A549 (cell line): ENCODE measurements at regions not wholly inside any gene's neighbourhood (a gene's known extent, or its start where the extent isn't known, plus 50 kb on each side); places are given as distances from the start of the nearest gene placed in this dataset.

Experiments used
- ATAC-seq, 2 experiments: fragments of 200-7000 bp in 1 of 2; fragments of >200 bp in 1 of 2; cut with Nextera tagmentation in 1 of 2; cut with Tn5 transposase in 1 of 2; 3 replicates each; pipeline versions ENCODE4 v1.8.0 to v1.9.1; 2018 to 2020; ENCODE audit warnings: mild to moderate bottlenecking in 1 of 2, moderate library complexity in 1 of 2
- CTCF ChIA-PET: fragments of 300-600 bp; sonication (Branson Sonifier 250); formaldehyde crosslinking; extraction: SDS; loops from one replicate; lab custom pipeline; 2021; ENCODE audit warnings: antibody characterized with exemption, inconsistent platforms; lab: Yijun Ruan, JAX
- POLR2A ChIA-PET: fragments of 350-600 bp; formaldehyde crosslinking; extraction: SDS; loops from one replicate; lab custom pipeline; 2021; ENCODE audit warnings: antibody characterized with exemption, inconsistent platforms; lab: Yijun Ruan, JAX
- DNase-seq, 2 experiments: peaks; one replicate each; pipeline versions ENCODE4 v3.0.0 to v3.0.0-alpha.2; 2011 to 2016; ENCODE audit warnings: low read depth in 1 of 2, low spot score in 1 of 2
- FAIRE-seq: peaks from 2 replicates; lab custom pipeline; 2011; peaks lifted over from hg19 to GRCh38; lab: Jason Lieb, UNC
- H3K27ac ChIP-seq, 2 experiments: fragments of >200 bp; sonication (Bioruptor Twin); formaldehyde crosslinking; 3 replicates each; pipeline ENCODE4 v1.5.1; 2016 to 2017
- H3K4me1 ChIP-seq: fragments of >200 bp; sonication (Bioruptor Twin); formaldehyde crosslinking; 3 replicates; pipeline ENCODE4 v1.6.1; 2016
- H3K4me2 ChIP-seq: fragments of >200 bp; sonication (Bioruptor Twin); formaldehyde crosslinking; 3 replicates; pipeline ENCODE4 v1.6.1; 2016
- H3K4me3 ChIP-seq: fragments of >200 bp; sonication (Bioruptor Twin); formaldehyde crosslinking; 3 replicates; pipeline ENCODE4 v1.5.1; 2016
- H3K9me3 ChIP-seq: fragments of >200 bp; sonication (Bioruptor Twin); formaldehyde crosslinking; 3 replicates; pipeline ENCODE4 v1.6.1; 2016
- CBX2 ChIP-seq: fragments of 200-600 bp; sonication (generic); IDR thresholded peaks from 2 replicates; pipeline ENCODE4 v1.6.1; 2016; ENCODE audit warnings: low read depth, mild to moderate bottlenecking, borderline replicate concordance
- CBX8 ChIP-seq: fragments of 200-600 bp; sonication (generic); IDR thresholded peaks from 2 replicates; pipeline ENCODE4 v1.6.1; 2016
- CEBPB ChIP-seq, 2 experiments: fragments of >200 bp in 1 of 2; sonication (Bioruptor Twin) in 1 of 2; formaldehyde crosslinking in 1 of 2; IDR thresholded peaks; 2 replicates each; pipeline ENCODE4 v1.6.1; 2012 to 2016
- CHD4 ChIP-seq: fragments of 200-600 bp; sonication (generic); IDR thresholded peaks from 2 replicates; pipeline ENCODE4 v1.6.1; 2016; ENCODE audit warnings: antibody characterized with exemption, mild to moderate bottlenecking, borderline replicate concordance
- EHF ChIP-seq: fragments of 250-450 bp; sonication (Bioruptor Pico); IDR thresholded peaks from 2 replicates; pipeline ENCODE4 v1.5.0; 2020; ENCODE audit warnings: mild to moderate bottlenecking
- EHMT2 ChIP-seq: fragments of 200-600 bp; sonication (generic); IDR thresholded peaks from 2 replicates; pipeline ENCODE4 v1.6.1; 2016; ENCODE audit warnings: antibody characterized with exemption, low read depth, mild to moderate bottlenecking, moderate library complexity
- EP300 ChIP-seq, 2 experiments: fragments of >200 bp; sonication (Bioruptor Twin); formaldehyde crosslinking; IDR thresholded peaks; 2 replicates in 1 of 2; 3 replicates in 1 of 2; pipeline ENCODE4 v1.6.1; 2016 to 2017
- ESRRA ChIP-seq: fragments of 150-350 bp; IDR thresholded peaks from 2 replicates; pipeline ENCODE4 v1.6.1; 2014; ENCODE audit warnings: mild to moderate bottlenecking, low read length, borderline replicate concordance
- FOSB ChIP-seq: fragments of 250-450 bp; sonication (Bioruptor Pico); IDR thresholded peaks from 2 replicates; pipeline ENCODE4 v1.5.0; 2020; ENCODE audit warnings: mild to moderate bottlenecking, moderate library complexity
- FOSL2 ChIP-seq, 2 experiments: fragments of 450-650 bp in 1 of 2; fragments of >200 bp in 1 of 2; sonication (Bioruptor Twin) in 1 of 2; formaldehyde crosslinking; IDR thresholded peaks; 2 replicates each; pipeline versions ENCODE4 v1.5.0 to v1.6.1; 2016 to 2020; ENCODE audit warnings: mild to moderate bottlenecking in 1 of 2, moderate library complexity in 1 of 2
- HMGXB4 ChIP-seq: fragments of 250-450 bp; sonication (Bioruptor Pico); IDR thresholded peaks from 2 replicates; pipeline ENCODE4 v1.5.0; 2021; ENCODE audit warnings: mild to moderate bottlenecking, moderate library complexity, borderline replicate concordance
- NFE2L2 ChIP-seq: fragments of 150-350 bp; conservative IDR thresholded peaks from 2 replicates; pipeline ENCODE4 v1.6.1; 2014; ENCODE audit warnings: low read length
- NR3C1 ChIP-seq: fragments of >200 bp; sonication (Bioruptor Twin); formaldehyde crosslinking; IDR thresholded peaks from 3 replicates; pipeline ENCODE4 v1.6.1; 2017
- PBX3 ChIP-seq: IDR thresholded peaks from 2 replicates; pipeline ENCODE4 v1.6.1; 2012
- POLR2A ChIP-seq: IDR thresholded peaks from 2 replicates; pipeline ENCODE4 v1.6.1; 2012; ENCODE audit warnings: mild to moderate bottlenecking, low read length
- RAD21 ChIP-seq, 2 experiments: fragments of >200 bp in 1 of 2; sonication (Bioruptor Twin) in 1 of 2; formaldehyde crosslinking in 1 of 2; IDR thresholded peaks in 1 of 2; conservative IDR thresholded peaks in 1 of 2; 2 replicates in 1 of 2; 3 replicates in 1 of 2; pipeline ENCODE4 v1.6.1; 2012 to 2018; ENCODE audit warnings: inconsistent platforms in 1 of 2
- RARB ChIP-seq: fragments of 250-450 bp; sonication (Bioruptor Pico); IDR thresholded peaks from 2 replicates; pipeline ENCODE4 v1.8.0; 2021; ENCODE audit warnings: mild to moderate bottlenecking, moderate library complexity
- RNF2 ChIP-seq: fragments of 200-600 bp; sonication (generic); IDR thresholded peaks from 2 replicates; pipeline ENCODE4 v1.6.1; 2016; ENCODE audit warnings: low read depth, mild to moderate bottlenecking, antibody characterized with exemption, moderate library complexity, borderline replicate concordance
- USF2 ChIP-seq: fragments of 450-650 bp; IDR thresholded peaks from 2 replicates; pipeline ENCODE4 v1.6.1; 2014; ENCODE audit warnings: antibody characterized with exemption
- ZNF302 ChIP-seq: fragments of 250-450 bp; sonication (Bioruptor Pico); IDR thresholded peaks from 2 replicates; pipeline ENCODE4 v1.9.0; 2021; ENCODE audit warnings: inconsistent platforms, mild to moderate bottlenecking, moderate library complexity
- ZSCAN20 ChIP-seq: fragments of 250-450 bp; sonication (Bioruptor Pico); IDR thresholded peaks from 2 replicates; pipeline ENCODE4 v1.8.0; 2022; ENCODE audit warnings: mild to moderate bottlenecking, moderate library complexity
- WGBS: methylation state at CpG from one replicate; pipeline ENCODE4 v1.1.6; 2017; ENCODE audit errors: missing lambda C conversion rate; 5-methylcytosine and 5-hydroxymethylcytosine counted together
- TF ChIP-seq, protein P1 (sequence below): fragments of >200 bp; sonication (Bioruptor Twin); formaldehyde crosslinking; IDR thresholded peaks from 3 replicates; pipeline ENCODE4 v1.5.1; 2016

DNA sequence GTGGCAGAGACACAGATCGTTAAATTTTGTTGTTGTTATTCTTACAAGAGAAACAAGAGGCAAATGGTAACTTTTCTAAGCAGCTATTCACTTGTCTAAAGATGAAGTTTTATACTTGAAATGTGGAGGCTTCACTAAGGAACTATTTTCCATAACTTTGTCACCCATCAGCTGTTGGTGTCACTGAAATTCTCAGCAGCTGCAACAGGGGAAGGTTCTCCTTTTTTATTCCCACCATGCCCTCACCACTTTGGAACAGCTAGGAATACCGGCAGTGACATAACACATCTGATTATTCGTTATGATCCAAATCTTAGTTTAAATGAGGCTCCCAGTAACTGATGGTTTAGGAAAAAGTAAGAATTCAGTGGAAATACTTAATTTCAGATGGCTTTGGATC, 147.0 kb upstream of the LEF1 start (continued):
- no peak for TF ChIP-seq HMGXB4 (CRISPR knock-in tag)
- TF ChIP-seq RARB (CRISPR knock-in tag): no peak
- TF ChIP-seq, protein P1, sequence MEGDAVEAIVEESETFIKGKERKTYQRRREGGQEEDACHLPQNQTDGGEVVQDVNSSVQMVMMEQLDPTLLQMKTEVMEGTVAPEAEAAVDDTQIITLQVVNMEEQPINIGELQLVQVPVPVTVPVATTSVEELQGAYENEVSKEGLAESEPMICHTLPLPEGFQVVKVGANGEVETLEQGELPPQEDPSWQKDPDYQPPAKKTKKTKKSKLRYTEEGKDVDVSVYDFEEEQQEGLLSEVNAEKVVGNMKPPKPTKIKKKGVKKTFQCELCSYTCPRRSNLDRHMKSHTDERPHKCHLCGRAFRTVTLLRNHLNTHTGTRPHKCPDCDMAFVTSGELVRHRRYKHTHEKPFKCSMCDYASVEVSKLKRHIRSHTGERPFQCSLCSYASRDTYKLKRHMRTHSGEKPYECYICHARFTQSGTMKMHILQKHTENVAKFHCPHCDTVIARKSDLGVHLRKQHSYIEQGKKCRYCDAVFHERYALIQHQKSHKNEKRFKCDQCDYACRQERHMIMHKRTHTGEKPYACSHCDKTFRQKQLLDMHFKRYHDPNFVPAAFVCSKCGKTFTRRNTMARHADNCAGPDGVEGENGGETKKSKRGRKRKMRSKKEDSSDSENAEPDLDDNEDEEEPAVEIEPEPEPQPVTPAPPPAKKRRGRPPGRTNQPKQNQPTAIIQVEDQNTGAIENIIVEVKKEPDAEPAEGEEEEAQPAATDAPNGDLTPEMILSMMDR: no peak
- no peak for TF ChIP-seq EP300 (IDR thresholded peaks at IDR 0.05)
- no peak for TF ChIP-seq CBX2

GRCh38 chr4:108314900-108315589, 146.3 kb upstream of the LEF1 start:
- CTCF ChIA-PET: no interaction called here

GRCh38 chr4:108313546-108314339, 145.0 kb upstream of the LEF1 start:
- Histone ChIP-seq H3K9me3 (no peaks in the 10 kb centered on the region), H3K4me2 (no peak overlapping the region), H3K4me3 (no peak overlapping the region), H3K4me1 (no peaks in the 10 kb centered on the region), H3K27ac (no peak overlapping the region)
- ATAC-seq: no peak
- CTCF ChIA-PET: interaction anchor here (0.6 kb wide), 1 partner anchor 18 kb away, joined by 3 read pairs; no protein-coding TSS in a partner anchor
- no peak for DNase-seq
- POLR2A ChIA-PET: no interaction called here
- TF ChIP-seq CHD4 (no peak), USF2 (no peak), NR3C1 (no peak), ESRRA (no peak), FOSL2 (IDR thresholded peaks at IDR 0.05) (no peak), FOSL2 (CRISPR knock-in tag; IDR thresholded peaks at IDR 0.05) (no peak), NFE2L2 (no peak)
- FAIRE-seq: no peak
- 36% methylated on average over 5 of the region's 5 CpGs for WGBS

More at GRCh38 chr4:108314900-108315589, 146.3 kb upstream of the LEF1 start:
- FAIRE-seq: no peak
- no peaks in the 10 kb centered on the region for H3K4me1 ChIP-seq
- no peak overlapping the region for H3K27ac ChIP-seq
- no peak for DNase-seq
- WGBS: 13% methylated on average over 7 of the region's 8 CpGs
- H3K4me3 ChIP-seq: no peak overlapping the region
- POLR2A ChIA-PET: no interaction called here
- H3K9me3 ChIP-seq: no peaks in the 10 kb centered on the region
- no peak for ATAC-seq
- TF ChIP-seq CEBPB (IDR thresholded peaks at IDR 0.05) (no peak), RNF2 (no peak), RAD21 (conservative IDR thresholded peaks at IDR 0.05 in 1 of 2, IDR thresholded peaks at IDR 0.05 in 1 of 2) (no peak), POLR2A (no peak), FOSB (no peak), RARB (CRISPR knock-in tag) (no peak), ZSCAN20 (CRISPR knock-in tag) (no peak), EHMT2 (no peak), EHF (no peak), CBX8 (no peak), PBX3 (no peak), ZNF302 (CRISPR knock-in tag) (no peak)
- H3K4me2 ChIP-seq: no peak overlapping the region
